GM12801 (cell line): ENCODE measurements at regions not wholly inside any gene's neighbourhood (a gene's known extent, or its start where the extent isn't known, plus 50 kb on each side); places are given as distances from the start of the nearest gene placed in this dataset.

Source experiments
- CTCF ChIP-seq: IDR thresholded peaks from one replicate; pipeline ENCODE4 v1.5.1; 2011; ENCODE audit warnings: control low read depth; ENCODE audit not compliant: insufficient read length; ENCODE audit errors: extremely low read depth

GRCh38 chr1:34312359-34312758, 135.7 kb downstream of the C1orf94 start:
- TF ChIP-seq CTCF, result no peak

- TF ChIP-seq CTCF, result no peak
These were observed 139.3 kb downstream of the C1orf94 start for GRCh38 chr1:34315974-34316373.

- no peak for TF ChIP-seq CTCF
These were observed 140.1 kb downstream of the C1orf94 start for GRCh38 chr1:34316773-34317172.

- TF ChIP-seq CTCF, result no peak
These were observed 142.5 kb downstream of the C1orf94 start for GRCh38 chr1:34319218-34319617.

GRCh38 chr1:34320053-34320669, 143.5 kb downstream of the C1orf94 start:
- no peak for TF ChIP-seq CTCF

- TF ChIP-seq CTCF, result no peak
These were observed 146.3 kb downstream of the C1orf94 start for GRCh38 chr1:34322969-34323368.

- no peak for TF ChIP-seq CTCF
These were observed 148.3 kb downstream of the C1orf94 start for GRCh38 chr1:34324879-34325440.

GRCh38 chr1:34328281-34328799, 151.6 kb downstream of the C1orf94 start:
- TF ChIP-seq CTCF, result no peak
